H1 (cell line): ENCODE measurements at regions not wholly inside any gene's neighbourhood (a gene's known extent, or its start where the extent isn't known, plus 50 kb on each side); places are given as distances from the start of the nearest gene placed in this dataset.

Experiments used
- CTCF ChIA-PET: fragments of 300-600 bp; sonication (Branson Sonifier 250); formaldehyde crosslinking; loops from one replicate; lab custom pipeline; 2021; ENCODE audit not compliant: partially characterized antibody; lab: Charles Lee
- POLR2A ChIA-PET: fragments of 300-600 bp; sonication (Branson Sonifier 250); formaldehyde crosslinking; loops from one replicate; lab custom pipeline; 2021; ENCODE audit warnings: inconsistent platforms; ENCODE audit not compliant: partially characterized antibody; lab: Charles Lee
- DNase-seq, 2 experiments: peaks; one replicate each; pipeline versions ENCODE4 v3.0.0 to v3.0.0-alpha.2; 2010 to 2022; ENCODE audit warnings: low spot score in 2 of 2, low read depth in 1 of 2, mixed read lengths in 1 of 2
- FAIRE-seq: peaks from 2 replicates; lab custom pipeline; 2011; peaks lifted over from hg19 to GRCh38; lab: Jason Lieb, UNC
- H2AFZ ChIP-seq: 2 replicates; pipeline ENCODE4 v1.8.1; 2012; ENCODE audit warnings: low read length, inconsistent platforms
- H2AK5ac ChIP-seq: 2 replicates; pipeline ENCODE4 v1.6.1; 2013; ENCODE audit warnings: low read depth, low read length
- H2BK120ac ChIP-seq: replicated peaks from 2 replicates; pipeline ENCODE3; 2013; ENCODE audit warnings: low read depth, low read length, inconsistent platforms
- H2BK12ac ChIP-seq: 2 replicates; pipeline ENCODE4 v1.6.1; 2013; ENCODE audit warnings: low read depth, low read length
- H2BK15ac ChIP-seq: 2 replicates; pipeline ENCODE4 v1.6.1; 2013; ENCODE audit warnings: low read length
- H2BK20ac ChIP-seq: 2 replicates; pipeline ENCODE4 v1.6.1; 2013; ENCODE audit warnings: low read length
- H2BK5ac ChIP-seq: 2 replicates; pipeline ENCODE4 v1.6.1; 2013; ENCODE audit warnings: low read depth, low read length
- H3K14ac ChIP-seq: 2 replicates; pipeline ENCODE4 v1.6.1; 2013; ENCODE audit warnings: inconsistent platforms; ENCODE audit not compliant: insufficient read length
- H3K18ac ChIP-seq: 2 replicates; pipeline ENCODE4 v1.6.1; 2013; ENCODE audit warnings: low read length; ENCODE audit errors: extremely low read depth
- H3K23ac ChIP-seq: 2 replicates; pipeline ENCODE4 v1.6.1; 2013; ENCODE audit warnings: inconsistent platforms; ENCODE audit not compliant: insufficient read length
- H3K23me2 ChIP-seq: 2 replicates; pipeline ENCODE4 v1.6.1; 2013; ENCODE audit warnings: low read depth, low read length
- H3K27ac ChIP-seq: 2 replicates; pipeline ENCODE4 v1.6.1; 2011; ENCODE audit warnings: low read depth, low read length, inconsistent platforms
- H3K27me3 ChIP-seq, 4 experiments: replicated peaks in 1 of 4; 1 replicate in 1 of 4; 2 replicates in 3 of 4; pipeline versions ENCODE4 v1.6.1 to v1.8.1; 2011 to 2013; ENCODE audit warnings: low read length in 3 of 4, mild to moderate bottlenecking in 3 of 4, inconsistent platforms in 2 of 4, mixed read lengths in 2 of 4, moderate library complexity in 1 of 4; ENCODE audit not compliant: control insufficient read depth in 3 of 4, insufficient read depth in 3 of 4; ENCODE audit errors: extremely low read depth in 1 of 4
- H3K36me3 ChIP-seq, 4 experiments: 2 replicates each; pipeline versions ENCODE4 v1.6.1 to v1.8.1; 2011 to 2013; ENCODE audit warnings: mild to moderate bottlenecking in 4 of 4, low read length in 3 of 4, moderate library complexity in 2 of 4, control low read depth in 1 of 4, inconsistent platforms in 1 of 4; ENCODE audit not compliant: insufficient read depth in 4 of 4, control insufficient read depth in 2 of 4
- H3K4ac ChIP-seq: replicated peaks from 2 replicates; pipeline ENCODE3; 2013; ENCODE audit warnings: low read length, low read depth, mixed read lengths, inconsistent platforms; ENCODE audit not compliant: insufficient read length
- H3K4me1 ChIP-seq, 4 experiments: replicated peaks in 1 of 4; 1 replicate in 1 of 4; 2 replicates in 3 of 4; pipeline versions ENCODE4 v1.6.1 to v1.8.1; 2011 to 2013; ENCODE audit warnings: low read length in 3 of 4, inconsistent platforms in 2 of 4, mixed read lengths in 1 of 4; ENCODE audit not compliant: insufficient read depth in 4 of 4, control insufficient read depth in 3 of 4
- H3K4me2 ChIP-seq, 2 experiments: 2 replicates each; pipeline versions ENCODE4 v1.6.1 to v1.8.1; 2011 to 2013; ENCODE audit warnings: low read depth in 2 of 2, low read length in 2 of 2, control low read depth in 1 of 2, inconsistent platforms in 1 of 2, mild to moderate bottlenecking in 1 of 2; ENCODE audit not compliant: insufficient read depth in 1 of 2
- H3K4me3 ChIP-seq, 4 experiments: fragments of 200-600, 300-600 bp in 1 of 4; sonication (generic), shearing (Covaris generic), sonication (Bioruptor Twin) in 1 of 4; 2 replicates each; pipeline versions ENCODE4 v1.5.1 to v1.8.1; 2011 to 2016; ENCODE audit warnings: low read length in 4 of 4, low read depth in 3 of 4, control low read depth in 2 of 4, inconsistent platforms in 2 of 4, mild to moderate bottlenecking in 2 of 4, mixed read lengths in 1 of 4, moderate library complexity in 1 of 4; ENCODE audit not compliant: insufficient read depth in 2 of 4; ENCODE audit errors: extremely low read depth in 1 of 4
- H3K56ac ChIP-seq: replicated peaks from 2 replicates; pipeline ENCODE3; 2013; ENCODE audit warnings: low read depth, mild to moderate bottlenecking, mixed read lengths, low read length, inconsistent platforms; ENCODE audit not compliant: insufficient read length
- H3K79me1 ChIP-seq: 2 replicates; pipeline ENCODE4 v1.6.1; 2013; ENCODE audit warnings: low read depth, low read length, control low read depth
- H3K79me2 ChIP-seq, 2 experiments: 2 replicates each; pipeline versions ENCODE4 v1.6.1 to v1.8.1; 2012 to 2013; ENCODE audit warnings: low read length in 2 of 2, mild to moderate bottlenecking in 2 of 2, inconsistent platforms in 1 of 2; ENCODE audit not compliant: insufficient read depth in 2 of 2, control insufficient read depth in 1 of 2
- H3K9ac ChIP-seq, 4 experiments: replicated peaks in 1 of 4; 1 replicate in 1 of 4; 2 replicates in 3 of 4; pipeline versions ENCODE4 v1.6.1 to v1.8.1; 2011 to 2013; ENCODE audit warnings: low read depth in 3 of 4, low read length in 3 of 4, control low read depth in 2 of 4, mild to moderate bottlenecking in 2 of 4, moderate library complexity in 2 of 4, inconsistent platforms in 1 of 4; ENCODE audit errors: extremely low read depth in 1 of 4
- H3K9me3 ChIP-seq, 2 experiments: 2 replicates each; pipeline versions ENCODE4 v1.6.1 to v1.8.1; 2012 to 2013; ENCODE audit warnings: mild to moderate bottlenecking in 2 of 2, moderate library complexity in 2 of 2, control low read depth in 1 of 2, inconsistent platforms in 1 of 2, low read depth in 1 of 2, low read length in 1 of 2, mixed read lengths in 1 of 2; ENCODE audit not compliant: insufficient read depth in 2 of 2
- H4K20me1 ChIP-seq, 2 experiments: replicated peaks in 1 of 2; 2 replicates each; pipeline versions ENCODE3 to v1.8.1; 2011 to 2013; ENCODE audit warnings: inconsistent platforms in 2 of 2, low read length in 2 of 2, mild to moderate bottlenecking in 1 of 2; ENCODE audit not compliant: insufficient read depth in 2 of 2, control insufficient read depth in 1 of 2
- H4K5ac ChIP-seq: 2 replicates; pipeline ENCODE4 v1.6.1; 2013; ENCODE audit warnings: low read length, low read depth, mixed read lengths, inconsistent platforms; ENCODE audit not compliant: insufficient read length
- H4K8ac ChIP-seq: 2 replicates; pipeline ENCODE4 v1.8.0; 2013; ENCODE audit warnings: mild to moderate bottlenecking, moderate library complexity, low read length, inconsistent platforms; ENCODE audit not compliant: insufficient read depth; ENCODE audit errors: extremely low read depth
- H4K91ac ChIP-seq: replicated peaks from 2 replicates; pipeline ENCODE3; 2013; ENCODE audit warnings: low read length, mixed read lengths, inconsistent platforms; ENCODE audit not compliant: insufficient read length
- BCL11A ChIP-seq, 2 experiments: IDR thresholded peaks; one replicate each; pipeline ENCODE4 v1.6.1; 2011; ENCODE audit warnings: low read depth in 2 of 2, low read length in 2 of 2, mild to moderate bottlenecking in 2 of 2
- CHD1 ChIP-seq: IDR thresholded peaks from 2 replicates; pipeline ENCODE4 v1.6.1; 2012; ENCODE audit warnings: low read depth, low read length, improper control_type of control experiment
- CTCF ChIP-seq, 3 experiments: IDR thresholded peaks; 1 replicate in 2 of 3; 2 replicates in 1 of 3; pipeline versions ENCODE4 v1.5.1 to v1.6.1; 2011; ENCODE audit warnings: low read length in 3 of 3, mild to moderate bottlenecking in 3 of 3, inconsistent platforms in 2 of 3, low read depth in 1 of 3, moderate library complexity in 1 of 3; ENCODE audit not compliant: insufficient read depth in 1 of 3; ENCODE audit errors: control extremely low read depth in 1 of 3
- HDAC2 ChIP-seq, 2 experiments: fragments of 300-600 bp in 1 of 2; sonication (generic) in 1 of 2; IDR thresholded peaks; 2 replicates each; pipeline ENCODE4 v1.6.1; 2011 to 2012; ENCODE audit warnings: low read depth in 2 of 2, low read length in 2 of 2, mild to moderate bottlenecking in 2 of 2, moderate library complexity in 2 of 2, borderline replicate concordance in 1 of 2, inconsistent platforms in 1 of 2
- KDM1A ChIP-seq: fragments of 200-600, 300-600 bp; sonication (generic); IDR thresholded peaks from 2 replicates; pipeline ENCODE4 v1.7.1; 2016; ENCODE audit warnings: mild to moderate bottlenecking, low read length, borderline replicate concordance
- MAFK ChIP-seq: IDR thresholded peaks from 2 replicates; pipeline ENCODE4 v1.6.1; 2012; ENCODE audit warnings: low read depth, mild to moderate bottlenecking, improper control_type of control experiment, low read length
- RAD21 ChIP-seq, 2 experiments: IDR thresholded peaks in 1 of 2; conservative IDR thresholded peaks in 1 of 2; 2 replicates each; pipeline ENCODE4 v1.6.1; 2011; ENCODE audit warnings: low read depth in 2 of 2, low read length in 2 of 2, improper control_type of control experiment in 1 of 2, inconsistent platforms in 1 of 2, mild to moderate bottlenecking in 1 of 2, moderate library complexity in 1 of 2
- WGBS, 2 experiments: shearing (Covaris generic) in 1 of 2; methylation state at CpG; one replicate each; pipeline versions ENCODE4 v1.1.6 to v1.1.7; 2013 to 2015; ENCODE audit warnings: low lambda C conversion rate in 2 of 2, mixed read lengths in 2 of 2, inconsistent platforms in 1 of 2, low coverage in 1 of 2, missing lambda C conversion rate in 1 of 2; ENCODE audit not compliant: insufficient replicate concordance in 2 of 2, insufficient coverage in 1 of 2, insufficient read length in 1 of 2; ENCODE audit errors: extremely low coverage in 1 of 2, missing lambda C conversion rate in 1 of 2; 5-methylcytosine and 5-hydroxymethylcytosine counted together
- TF ChIP-seq, protein P1 (sequence below): IDR thresholded peaks from 2 replicates; pipeline ENCODE4 v1.6.1; 2012; ENCODE audit warnings: inconsistent platforms

DNA sequence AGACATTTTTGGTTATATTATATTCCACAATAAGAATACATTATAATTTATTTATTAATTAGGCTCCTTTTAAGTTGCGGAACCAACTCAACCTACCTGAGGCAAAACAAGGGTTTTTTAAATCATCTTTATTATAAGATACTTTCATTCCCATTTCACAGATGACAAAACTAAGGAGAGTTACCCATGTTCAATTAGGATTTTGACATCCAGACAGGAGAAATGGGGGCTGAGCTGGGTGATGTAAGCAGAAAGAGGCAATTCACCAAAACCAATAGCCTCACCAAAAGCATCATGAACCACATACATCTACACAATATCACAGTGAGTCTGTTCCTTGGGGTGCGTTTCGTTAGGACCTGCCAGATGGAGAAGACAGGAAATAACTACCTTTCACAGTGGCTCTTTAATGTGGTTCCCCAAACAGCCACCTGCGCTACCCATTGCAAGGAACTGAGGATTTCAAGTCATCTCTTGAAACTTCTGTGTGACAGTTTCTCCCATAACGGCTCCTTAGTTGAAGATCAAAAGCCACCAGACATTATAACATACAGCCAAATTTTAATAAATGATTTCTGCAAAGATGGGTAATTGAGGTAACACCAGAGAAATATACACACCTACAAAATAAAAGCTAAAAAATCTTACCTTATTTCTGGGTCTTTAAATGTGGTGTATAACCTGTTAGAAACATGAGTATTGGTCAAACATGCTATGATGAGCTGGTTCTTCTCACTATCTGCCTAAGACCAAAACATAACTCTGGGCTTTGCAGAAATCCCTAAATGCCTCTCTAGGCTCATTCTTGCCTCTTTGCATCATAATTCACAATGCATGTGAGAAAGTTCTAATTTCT is 190.6 kb upstream of the LEF1 start:
- Histone ChIP-seq H4K20me1 (no peaks in the 10 kb centered on the region), H3K4me3 (no peak overlapping the region), H3K23ac (no peak overlapping the region), H3K27me3 (no peaks in the 10 kb centered on the region), H4K5ac (no peak overlapping the region), H3K4me1 (peaks cover 0 to 10% (median 4%) of the 10 kb centered on the region in 4 experiments; a peak in 5 of 7 replicates), H3K36me3 (no peaks in the 10 kb centered on the region; a peak in 1 of 8 replicates), H2BK20ac (no peak overlapping the region), H2AFZ (no peak overlapping the region), H4K91ac (no peak overlapping the region), H3K79me2 (no peaks in the 10 kb centered on the region), H2BK12ac (no peak overlapping the region), H3K56ac (no peak overlapping the region), H4K8ac (no peak overlapping the region), H3K23me2 (no peaks in the 10 kb centered on the region), H3K4ac (no peak overlapping the region), H2BK5ac (no peak overlapping the region), H3K9me3 (no peaks in the 10 kb centered on the region), H3K18ac (no peak overlapping the region), H3K14ac (no peak overlapping the region), H2BK120ac (no peak overlapping the region), H2BK15ac (no peak overlapping the region), H2AK5ac (no peak overlapping the region), H3K79me1 (no peaks in the 10 kb centered on the region), H3K4me2 (no peak overlapping the region), H3K9ac (no peak overlapping the region), H3K27ac (no peak overlapping the region)
- CTCF ChIA-PET, result interaction anchor here (1.5 kb wide), 1 partner anchor 213 kb away, joined by 3 read pairs; no protein-coding TSS in a partner anchor
- POLR2A ChIA-PET, result no interaction called here
- FAIRE-seq, result no peak
- no peak for DNase-seq
- WGBS, 2 experiments, result 94% methylated on average over 5 of the region's 5 CpGs; no CpG with 5 or more reads in 1 of the 2 experiments
- TF ChIP-seq HDAC2 (IDR thresholded peaks at IDR 0.05; ENCODE audit: borderline replicate concordance in 1 of 2, low read depth in 2 of 2, low read length in 2 of 2), result no peak
- no peak for TF ChIP-seq MAFK
- no peak for TF ChIP-seq RAD21 (IDR thresholded peaks at IDR 0.05 in 1 of 2, conservative IDR thresholded peaks at IDR 0.05 in 1 of 2; ENCODE audit: low read depth in 2 of 2, low read length in 2 of 2)
- no peak for TF ChIP-seq CHD1
- TF ChIP-seq CTCF (IDR thresholded peaks at IDR 0.05; ENCODE audit: control extremely low read depth in 1 of 3, insufficient read depth in 1 of 3, low read depth in 1 of 3, low read length in 3 of 3), result no peak
- no peak for TF ChIP-seq BCL11A (IDR thresholded peaks at IDR 0.05; ENCODE audit: low read depth in 2 of 2, low read length in 2 of 2)
- TF ChIP-seq, protein P1, sequence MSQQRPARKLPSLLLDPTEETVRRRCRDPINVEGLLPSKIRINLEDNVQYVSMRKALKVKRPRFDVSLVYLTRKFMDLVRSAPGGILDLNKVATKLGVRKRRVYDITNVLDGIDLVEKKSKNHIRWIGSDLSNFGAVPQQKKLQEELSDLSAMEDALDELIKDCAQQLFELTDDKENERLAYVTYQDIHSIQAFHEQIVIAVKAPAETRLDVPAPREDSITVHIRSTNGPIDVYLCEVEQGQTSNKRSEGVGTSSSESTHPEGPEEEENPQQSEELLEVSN, result no peak
- TF ChIP-seq KDM1A, result no peak
